ENCODE measurements at regions not wholly inside any gene's neighbourhood (a gene's known extent, or its start where the extent isn't known, plus 50 kb on each side); places are given as distances from the start of the nearest gene placed in this dataset.

- no peak overlapping the region for H2BK120ac ChIP-seq (ENCODE audit: low read depth, low read length, poor library complexity, severe bottlenecking)
- no peak overlapping the region for H3T11ph ChIP-seq (ENCODE audit: low read length)
- no peak overlapping the region for H2BK5ac ChIP-seq (ENCODE audit: insufficient read length, low read length)
- no peaks in the 10 kb centered on the region for H3K27me3 ChIP-seq (ENCODE audit: insufficient read depth, low read length)
- Mint-ChIP-seq H3K4me3 (no peak overlapping the region), H3K4me1 (peaks cover 13 to 14% of the 10 kb centered on the region in 2 experiments), H3K27ac (no peak overlapping the region), H3K9me3 (no peaks in the 10 kb centered on the region), H3K36me3 (ENCODE audit: insufficient read depth in 1 of 3, low read depth in 3 of 3) (no peaks in the 10 kb centered on the region), H3K27me3 (ENCODE audit: low read depth) (no peaks in the 10 kb centered on the region)
- H2BK12ac ChIP-seq (ENCODE audit: insufficient read length, low read depth, low read length), result no peak overlapping the region
- H2BK20ac ChIP-seq (ENCODE audit: low read depth, low read length, poor library complexity, severe bottlenecking), result no peak overlapping the region
- no CpG with 5 or more reads among the region's 3 CpGs for WGBS (ENCODE audit: extremely low coverage, insufficient read length, low lambda C conversion rate)
- no peak overlapping the region for H3K18ac ChIP-seq (ENCODE audit: insufficient read length, low read depth, low read length)
- H3K9ac ChIP-seq (ENCODE audit: extremely low read depth, insufficient read length, low read length), result no peak overlapping the region
- no peak overlapping the region for H4K91ac ChIP-seq (ENCODE audit: insufficient read length, low read depth, low read length)
- H3K4me1 ChIP-seq (ENCODE audit: insufficient read depth, low read length), result peaks cover 4% of the 10 kb centered on the region; the same call in 1 of the 2 replicates
- H3K79me2 ChIP-seq (ENCODE audit: insufficient read depth, low read length), result no peaks in the 10 kb centered on the region
- H2BK15ac ChIP-seq (ENCODE audit: low read depth, low read length), result no peak overlapping the region
- no peak overlapping the region for H3K14ac ChIP-seq (ENCODE audit: insufficient read depth, low read length)
- H4K20me1 ChIP-seq (ENCODE audit: control insufficient read depth, insufficient read depth, insufficient read length), result no peaks in the 10 kb centered on the region
- no peak overlapping the region for H3K27ac ChIP-seq (ENCODE audit: insufficient read length, low read depth, low read length)
- H3K4ac ChIP-seq (ENCODE audit: low read depth, low read length), result no peak overlapping the region
- H4K5ac ChIP-seq (ENCODE audit: insufficient read length, low read depth, low read length), result no peak overlapping the region
- H4K8ac ChIP-seq (replicated peaks; ENCODE audit: insufficient read length, low read depth, low read length), result no peak overlapping the region
- no peaks in the 10 kb centered on the region for H3K9me3 ChIP-seq (ENCODE audit: control insufficient read depth, low read depth, low read length)
- TF ChIP-seq, protein P1, sequence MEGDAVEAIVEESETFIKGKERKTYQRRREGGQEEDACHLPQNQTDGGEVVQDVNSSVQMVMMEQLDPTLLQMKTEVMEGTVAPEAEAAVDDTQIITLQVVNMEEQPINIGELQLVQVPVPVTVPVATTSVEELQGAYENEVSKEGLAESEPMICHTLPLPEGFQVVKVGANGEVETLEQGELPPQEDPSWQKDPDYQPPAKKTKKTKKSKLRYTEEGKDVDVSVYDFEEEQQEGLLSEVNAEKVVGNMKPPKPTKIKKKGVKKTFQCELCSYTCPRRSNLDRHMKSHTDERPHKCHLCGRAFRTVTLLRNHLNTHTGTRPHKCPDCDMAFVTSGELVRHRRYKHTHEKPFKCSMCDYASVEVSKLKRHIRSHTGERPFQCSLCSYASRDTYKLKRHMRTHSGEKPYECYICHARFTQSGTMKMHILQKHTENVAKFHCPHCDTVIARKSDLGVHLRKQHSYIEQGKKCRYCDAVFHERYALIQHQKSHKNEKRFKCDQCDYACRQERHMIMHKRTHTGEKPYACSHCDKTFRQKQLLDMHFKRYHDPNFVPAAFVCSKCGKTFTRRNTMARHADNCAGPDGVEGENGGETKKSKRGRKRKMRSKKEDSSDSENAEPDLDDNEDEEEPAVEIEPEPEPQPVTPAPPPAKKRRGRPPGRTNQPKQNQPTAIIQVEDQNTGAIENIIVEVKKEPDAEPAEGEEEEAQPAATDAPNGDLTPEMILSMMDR (conservative IDR thresholded peaks at IDR 0.05), result no peak
- no peak overlapping the region for H2AFZ ChIP-seq (ENCODE audit: low read length)
- no peak overlapping the region for H3K4me2 ChIP-seq (ENCODE audit: insufficient read depth, insufficient read length, low read length)
- no peak overlapping the region for H3K23ac ChIP-seq (ENCODE audit: insufficient read length, low read depth, low read length)
- H3K23me2 ChIP-seq (ENCODE audit: insufficient read length, low read depth, low read length, poor library complexity, severe bottlenecking), result no peaks in the 10 kb centered on the region
- no peaks in the 10 kb centered on the region for H3K79me1 ChIP-seq (ENCODE audit: insufficient read depth, low read depth, low read length, poor library complexity, severe bottlenecking)
- no peak overlapping the region for H2AK5ac ChIP-seq (ENCODE audit: insufficient read length, low read length)
- no peak overlapping the region for H3K56ac ChIP-seq (ENCODE audit: insufficient read length, low read depth, low read length)
- no peak for DNase-seq
Observed at GRCh38 chr12:127803545-127803944, 463.4 kb upstream of the TMEM132C start.

Data from H9 (cell line).